Epidermal melanocyte (primary cell): ENCODE measurements at regions not wholly inside any gene's neighbourhood (a gene's known extent, or its start where the extent isn't known, plus 50 kb on each side); places are given as distances from the start of the nearest gene placed in this dataset.
A peak's percentile ranks its signal among the peaks of the same experiment; 100 is the strongest.

Experiments
- DNase-seq: peaks from one replicate; pipeline ENCODE4 v3.0.0; 2011; ENCODE audit warnings: low spot score; ENCODE audit not compliant: insufficient read length

DNA sequence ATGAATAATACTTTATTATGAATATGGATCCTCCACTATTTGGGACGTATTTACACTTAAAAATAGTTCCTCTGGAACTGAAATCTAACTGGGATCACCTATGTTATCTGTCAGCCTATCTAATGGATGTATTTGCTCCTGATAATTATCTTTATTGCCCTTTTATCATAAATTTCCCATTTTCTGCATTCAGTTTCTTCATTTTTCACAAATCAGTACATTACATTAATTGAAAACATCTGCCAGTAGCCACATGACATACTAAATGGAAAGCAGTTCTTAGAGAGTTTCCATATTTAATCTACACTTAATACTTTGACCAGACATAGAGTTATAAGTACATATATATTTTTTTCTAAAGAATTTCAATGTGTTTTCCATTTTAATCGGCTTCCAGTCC lies 888.8 kb downstream of the SLITRK6 start:
- DNase-seq = no peak

- DNase-seq = no peak
Observed at GRCh38 chr13:84903391-84903790, 895.8 kb downstream of the SLITRK6 start.

DNA sequence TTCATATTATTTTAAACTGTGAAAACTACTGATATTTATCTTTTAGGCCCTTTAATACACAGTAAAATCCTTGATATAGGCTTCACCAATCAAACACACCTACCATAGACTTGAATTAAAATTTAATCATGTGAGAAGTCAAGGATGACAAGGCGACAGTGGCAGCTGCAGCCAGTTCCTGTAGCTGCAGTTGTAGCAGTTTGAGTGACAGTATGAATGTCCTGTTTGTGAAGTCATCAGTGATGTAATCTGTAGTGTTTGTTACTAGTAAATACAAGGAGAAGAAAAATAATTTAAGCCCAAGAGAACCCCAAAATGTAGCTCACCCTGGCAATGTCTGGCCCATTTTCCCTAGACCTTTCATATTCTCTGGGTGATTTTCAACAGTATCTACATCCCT lies 897.0 kb downstream of the SLITRK6 start:
- no peak for DNase-seq

- DNase-seq = peak; percentile 41
Observed at GRCh38 chr13:84896128-84896527, 903.1 kb downstream of the SLITRK6 start.

- no peak for DNase-seq
Observed at GRCh38 chr13:84894749-84895148, 904.5 kb downstream of the SLITRK6 start.

GRCh38 chr13:84885868-84886267 lies 913.4 kb downstream of the SLITRK6 start:
- no peak for DNase-seq

- no peak for DNase-seq
Observed at GRCh38 chr13:84873951-84874350, 925.3 kb downstream of the SLITRK6 start.

DNA sequence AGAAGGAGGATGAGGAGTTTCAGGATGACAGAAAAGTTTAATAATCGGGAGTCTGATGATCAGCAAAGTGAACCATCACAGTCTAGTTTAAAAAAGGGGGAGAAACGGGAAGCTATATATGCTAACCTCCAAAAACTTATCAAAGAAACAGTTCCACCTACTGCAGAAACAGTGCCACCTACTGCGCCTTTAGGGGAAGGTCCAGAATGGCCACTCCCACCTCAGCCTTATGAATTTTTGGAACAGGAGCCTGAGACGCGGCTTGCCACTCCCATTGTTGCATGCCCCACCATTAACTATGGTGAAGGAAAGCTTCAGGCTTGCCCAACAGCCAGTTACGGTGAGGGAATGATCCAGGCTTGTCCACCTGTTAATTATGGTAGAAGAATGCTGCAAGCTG lies 929.0 kb downstream of the SLITRK6 start:
- no peak for DNase-seq

- no peak for DNase-seq
Observed at GRCh38 chr13:84867246-84867645, 932.0 kb downstream of the SLITRK6 start.

GRCh38 chr13:84865783-84866221 lies 933.4 kb downstream of the SLITRK6 start:
- peak; percentile 15 for DNase-seq

- DNase-seq = no peak
Observed at GRCh38 chr13:84864341-84864740, 934.9 kb downstream of the SLITRK6 start.

DNA sequence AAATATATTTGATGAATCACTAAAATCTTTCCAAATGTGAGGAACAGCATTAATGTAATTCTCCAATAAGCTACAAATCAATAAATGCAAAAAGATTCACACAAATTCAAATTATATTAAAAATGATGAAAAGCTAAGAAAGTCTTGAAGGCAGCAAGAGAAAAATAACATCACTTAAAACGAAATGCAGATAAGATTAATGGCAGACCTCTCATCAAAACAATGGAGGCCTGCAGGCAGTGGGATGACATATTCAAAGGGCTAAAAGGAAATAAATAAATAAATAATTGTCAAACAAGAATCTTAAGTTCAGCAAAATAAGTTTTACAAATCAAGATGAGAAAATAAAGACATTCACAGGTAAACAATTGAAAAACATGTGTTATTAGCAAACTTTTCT lies 952.1 kb downstream of the SLITRK6 start:
- no peak for DNase-seq

- DNase-seq = peak; percentile 18
Observed at GRCh38 chr13:84845907-84846619, 953.2 kb downstream of the SLITRK6 start.

DNA sequence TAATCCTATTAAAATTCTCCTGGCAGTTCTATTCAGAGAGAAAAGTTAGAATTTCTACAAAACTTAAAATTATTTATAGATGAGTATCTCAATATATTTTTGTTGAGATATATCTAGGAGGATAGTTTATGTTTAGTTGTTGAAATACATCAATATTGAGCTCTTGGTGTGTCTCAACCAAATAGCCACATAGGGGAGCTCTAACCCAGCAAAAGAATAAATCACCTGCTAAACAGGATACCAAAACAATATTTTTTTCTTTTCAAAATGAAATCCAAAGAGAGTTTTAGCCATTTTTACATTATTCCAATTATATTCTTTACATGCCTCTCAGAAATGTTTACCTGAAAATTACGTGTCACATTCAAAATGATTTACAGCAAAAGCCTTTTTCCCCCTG lies 954.7 kb downstream of the SLITRK6 start:
- no peak for DNase-seq

GRCh38 chr13:84843368-84843767 lies 955.9 kb downstream of the SLITRK6 start:
- DNase-seq = no peak

DNA sequence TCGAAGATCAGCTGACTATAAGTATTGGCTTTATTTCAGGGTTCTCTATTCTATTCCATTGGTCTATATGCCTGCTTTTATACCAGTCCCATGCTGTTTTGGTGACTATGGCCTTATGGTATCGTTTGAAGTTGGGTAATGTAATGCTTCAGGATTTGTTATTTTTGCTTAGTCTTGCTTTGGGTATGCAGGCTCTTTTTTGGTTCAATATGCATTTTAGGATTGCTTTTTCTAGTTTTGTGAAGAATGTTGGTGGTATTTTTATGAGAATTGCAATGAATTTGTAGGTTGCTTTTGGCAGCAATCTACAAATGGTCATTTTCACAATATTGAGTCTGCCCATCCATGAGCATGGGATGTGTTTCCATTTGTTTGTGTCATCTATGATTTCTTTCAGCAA lies 951.9 kb upstream of the SLITRK1 start:
- no peak for DNase-seq

- DNase-seq = no peak
Observed at GRCh38 chr13:84831666-84832657, 949.7 kb upstream of the SLITRK1 start.

DNA sequence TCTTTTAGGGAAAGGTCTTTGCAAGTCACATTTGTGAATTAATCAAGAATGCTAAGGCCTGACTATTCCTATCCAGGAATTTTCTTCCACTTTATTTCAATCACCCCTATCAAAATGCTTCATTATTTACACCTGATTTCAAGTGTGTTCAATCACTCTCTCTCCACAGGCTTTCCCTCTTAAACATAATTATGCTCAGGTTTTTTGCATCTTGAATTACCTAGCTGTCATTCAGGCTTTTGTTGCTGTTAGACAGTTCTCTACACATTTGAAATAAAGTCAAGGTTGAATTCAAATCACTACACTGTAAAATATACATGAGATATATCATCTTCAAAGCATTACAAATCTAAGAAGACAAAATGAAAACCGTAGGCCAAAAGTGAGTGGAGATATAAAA lies 941.3 kb upstream of the SLITRK1 start:
- DNase-seq = no peak

DNA sequence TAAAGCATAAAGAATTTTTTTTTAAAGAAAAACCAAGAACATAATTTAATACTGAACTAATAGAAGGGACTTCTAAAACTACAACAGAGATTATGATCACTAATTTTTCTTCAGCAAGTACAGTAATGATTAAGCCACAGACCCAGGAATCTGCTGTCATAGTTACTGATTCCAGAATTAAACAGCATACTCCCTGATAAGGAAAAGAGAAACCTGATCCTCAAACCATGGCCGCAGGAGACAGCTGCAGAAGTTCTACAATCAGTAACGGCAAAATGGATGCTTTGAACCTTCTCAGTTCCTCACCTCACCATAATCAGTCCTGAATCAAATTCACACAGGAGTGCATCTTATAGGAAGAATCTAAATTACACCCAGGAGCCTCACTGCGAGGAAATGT lies 939.0 kb upstream of the SLITRK1 start:
- DNase-seq = no peak

DNA sequence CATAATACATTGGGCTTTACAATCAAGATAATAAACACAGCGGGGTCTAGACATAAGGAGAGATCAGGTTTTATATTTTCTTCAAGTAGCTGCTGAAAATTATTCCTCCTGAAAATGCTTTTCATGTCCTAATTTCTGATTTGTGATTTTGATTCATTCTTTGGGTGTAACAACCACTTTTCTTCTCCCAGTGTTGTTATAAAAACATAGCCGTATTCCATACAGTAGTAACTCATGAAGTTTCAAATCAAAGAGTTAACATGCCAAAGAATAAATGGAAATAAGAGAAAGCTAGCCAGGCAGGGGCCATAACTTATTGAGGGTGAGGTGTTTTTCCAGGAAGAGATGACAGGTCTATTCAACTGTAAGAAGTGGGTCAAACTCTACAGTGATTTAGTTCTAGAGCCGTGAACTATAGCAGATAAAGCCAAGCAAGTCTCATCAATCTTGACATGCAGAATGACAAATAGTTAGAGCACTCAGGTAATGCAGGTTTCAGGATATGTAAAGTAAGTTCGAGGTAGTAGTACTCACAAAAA lies 934.4 kb upstream of the SLITRK1 start:
- no peak for DNase-seq

- DNase-seq = no peak
Observed at GRCh38 chr13:84812789-84813188, 930.5 kb upstream of the SLITRK1 start.

GRCh38 chr13:84812078-84812477 lies 929.8 kb upstream of the SLITRK1 start:
- DNase-seq = no peak
